A549 (cell line): ENCODE measurements at regions not wholly inside any gene's neighbourhood (a gene's known extent, or its start where the extent isn't known, plus 50 kb on each side); places are given as distances from the start of the nearest gene placed in this dataset.

Source experiments
- CBX2 ChIP-seq: fragments of 200-600 bp; sonication (generic); IDR thresholded peaks from 2 replicates; pipeline ENCODE4 v1.6.1; 2016; ENCODE audit warnings: low read depth, mild to moderate bottlenecking, borderline replicate concordance
- CTCF ChIP-seq: fragments of >200 bp; sonication (Bioruptor Twin); formaldehyde crosslinking; IDR thresholded peaks from 3 replicates; pipeline ENCODE4 v1.5.1; 2016
- ESRRA ChIP-seq: fragments of 150-350 bp; IDR thresholded peaks from 2 replicates; pipeline ENCODE4 v1.6.1; 2014; ENCODE audit warnings: mild to moderate bottlenecking, low read length, borderline replicate concordance
- MAFK ChIP-seq: fragments of 450-650 bp; IDR thresholded peaks from 2 replicates; pipeline ENCODE4 v1.6.1; 2014; ENCODE audit not compliant: partially characterized antibody
- MYC ChIP-seq: IDR thresholded peaks from 2 replicates; pipeline ENCODE4 v1.6.1; 2012; ENCODE audit warnings: mild to moderate bottlenecking, inconsistent platforms, low read length, improper control_type of control experiment, borderline replicate concordance
- RAD21 ChIP-seq, 2 experiments: fragments of >200 bp in 1 of 2; sonication (Bioruptor Twin) in 1 of 2; formaldehyde crosslinking in 1 of 2; IDR thresholded peaks in 1 of 2; conservative IDR thresholded peaks in 1 of 2; 2 replicates in 1 of 2; 3 replicates in 1 of 2; pipeline ENCODE4 v1.6.1; 2012 to 2018; ENCODE audit warnings: inconsistent platforms in 1 of 2
- RNF2 ChIP-seq: fragments of 200-600 bp; sonication (generic); IDR thresholded peaks from 2 replicates; pipeline ENCODE4 v1.6.1; 2016; ENCODE audit warnings: low read depth, mild to moderate bottlenecking, antibody characterized with exemption, moderate library complexity, borderline replicate concordance
- SMC3 ChIP-seq: fragments of >200 bp; sonication (Bioruptor Twin); formaldehyde crosslinking; IDR thresholded peaks from 3 replicates; pipeline ENCODE4 v1.6.1; 2018; ENCODE audit warnings: inconsistent platforms
- SREBF2 ChIP-seq: fragments of 450-650 bp; IDR thresholded peaks from 2 replicates; pipeline ENCODE4 v1.6.1; 2014; ENCODE audit warnings: mild to moderate bottlenecking, moderate library complexity
- TF ChIP-seq, protein P1 (sequence below): IDR thresholded peaks from 2 replicates; pipeline ENCODE4 v1.6.1; 2012
- TF ChIP-seq, protein P2 (sequence below): fragments of >200 bp; sonication (Bioruptor Twin); formaldehyde crosslinking; IDR thresholded peaks from 2 replicates; pipeline ENCODE4 v1.6.1; 2016

GRCh38 chr5:52269401-52269800 is 518.3 kb upstream of the ITGA1 start:
- TF ChIP-seq, protein P1, sequence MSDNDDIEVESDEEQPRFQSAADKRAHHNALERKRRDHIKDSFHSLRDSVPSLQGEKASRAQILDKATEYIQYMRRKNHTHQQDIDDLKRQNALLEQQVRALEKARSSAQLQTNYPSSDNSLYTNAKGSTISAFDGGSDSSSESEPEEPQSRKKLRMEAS: no peak
- TF ChIP-seq SMC3: no peak
- no peak for TF ChIP-seq CBX2
- TF ChIP-seq CTCF: no peak
- no peak for TF ChIP-seq SREBF2
- TF ChIP-seq RNF2: no peak
- no peak for TF ChIP-seq ESRRA
- TF ChIP-seq MAFK: no peak
- no peak for TF ChIP-seq MYC
- TF ChIP-seq RAD21 (conservative IDR thresholded peaks at IDR 0.05 in 1 of 2, IDR thresholded peaks at IDR 0.05 in 1 of 2): no peak
- TF ChIP-seq, protein P2, sequence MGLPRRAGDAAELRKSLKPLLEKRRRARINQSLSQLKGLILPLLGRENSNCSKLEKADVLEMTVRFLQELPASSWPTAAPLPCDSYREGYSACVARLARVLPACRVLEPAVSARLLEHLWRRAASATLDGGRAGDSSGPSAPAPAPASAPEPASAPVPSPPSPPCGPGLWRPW: no peak
